ENCODE measurements at regions not wholly inside any gene's neighbourhood (a gene's known extent, or its start where the extent isn't known, plus 50 kb on each side); places are given as distances from the start of the nearest gene placed in this dataset.

GRCh38 chr9:115498303-115498702 lies 380.3 kb upstream of the TNC start:
- no peak for TF ChIP-seq CTCF (conservative IDR thresholded peaks at IDR 0.05; ENCODE audit: low read length)
- TF ChIP-seq EZH2phosphoT487 (IDR thresholded peaks at IDR 0.05; ENCODE audit: borderline replicate concordance) = no peak

All from Loucy (cell line).